Psoas muscle (tissue), 7 donors: ENCODE measurements at regions not wholly inside any gene's neighbourhood (a gene's known extent, or its start where the extent isn't known, plus 50 kb on each side); places are given as distances from the start of the nearest gene placed in this dataset.
"Not testable (repeated sequence)": the region's sequence is repeated elsewhere in the genome, so short reads cannot be mapped to it uniquely, and the experiment has no call there.

Experiments
- ATAC-seq, 4 donors: fragments of 200-7000 bp; cut with Tn5 transposase; one replicate each; pipeline ENCODE4 v1.9.1; 2020; ENCODE audit warnings: moderate library complexity in 3 of 4, mild to moderate bottlenecking in 2 of 4
- DNase-seq, 2 donors: peaks; one replicate each; pipeline ENCODE4 v3.0.0-alpha.2; 2020
- H3K27ac ChIP-seq: fragments of 200-600 bp; one replicate; pipeline ENCODE4 v1.8.0; 2022
- H3K27me3 ChIP-seq, 3 donors: fragments of 200-600 bp in 1 of 3; one replicate each; pipeline versions ENCODE4 v1.6.1 to v1.8.0; 2013 to 2022; ENCODE audit warnings: low read length in 2 of 3, mild to moderate bottlenecking in 2 of 3, moderate library complexity in 1 of 3; ENCODE audit not compliant: insufficient read depth in 3 of 3
- H3K36me3 ChIP-seq, 2 donors: fragments of 200-600 bp in 1 of 2; one replicate each; pipeline versions ENCODE4 v1.6.1 to v1.8.0; 2013 to 2022; ENCODE audit warnings: low read depth in 1 of 2, mild to moderate bottlenecking in 1 of 2, moderate library complexity in 1 of 2; ENCODE audit not compliant: insufficient read depth in 1 of 2
- H3K4me1 ChIP-seq: fragments of 200-600 bp; one replicate; pipeline ENCODE4 v1.8.0; 2022
- H3K4me3 ChIP-seq: fragments of 200-600 bp; one replicate; pipeline ENCODE4 v1.8.0; 2022; ENCODE audit warnings: mild to moderate bottlenecking
- H3K9me3 ChIP-seq: fragments of 200-600 bp; one replicate; pipeline ENCODE4 v1.8.0; 2022
- CTCF ChIP-seq: fragments of 200-600 bp; IDR thresholded peaks from one replicate; pipeline ENCODE4 v1.8.0; 2022; ENCODE audit warnings: antibody characterized with exemption
- WGBS, 3 donors: extraction: QIAGEN DNeasy Blood & Tissue Kit; methylation state at CpG; one replicate each; pipeline versions ENCODE4 v1.1.6 to v1.1.7; 2013; 5-methylcytosine and 5-hydroxymethylcytosine counted together
- intact Hi-C, 2 donors: fragments of 100-400 bp; cut with DNase I; formaldehyde crosslinking; loops; one replicate each; pipeline versions ENCODE4 v1.11.0 to v1.14.2; 2022
- donor health status: healthy with polysubstance abuse.
- donor health status: DM: no; HTN: no; CAD: no; lungs with moderate emphysema.
- donor health status: Bipolar disorder and iron deficiency.
- donor health status: healthy.
- donor health status: DM: yes; HTN: yes; CAD: no.
- donor health status: DM: no; HTN: no; CAD: no.
- donor health status: DM: yes; HTN: yes; CAD: no.

DNA sequence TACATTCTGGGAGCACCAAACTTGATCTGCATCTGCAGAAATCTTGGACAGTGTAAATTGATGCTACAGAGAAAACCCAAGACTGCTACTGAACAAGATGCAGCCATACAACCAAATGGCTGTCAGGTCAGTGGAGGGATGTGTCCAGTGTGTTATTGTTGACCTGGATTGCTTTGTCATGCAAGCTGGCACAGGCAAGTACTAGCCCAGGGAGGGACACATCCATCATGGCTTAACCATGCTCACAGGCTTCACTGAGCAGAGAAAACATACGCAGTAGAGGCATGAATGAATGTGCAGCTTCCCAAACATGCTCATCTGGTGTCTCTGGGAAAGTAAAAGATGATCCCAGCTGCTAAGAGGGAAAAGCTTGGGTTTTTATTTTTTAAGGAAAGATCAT, 93.6 kb downstream of the MTNR1B start:
- DNase-seq, result no peak
- TF ChIP-seq CTCF, result no peak
- Histone ChIP-seq H3K9me3 (no peaks in the 10 kb centered on the region), H3K27me3 (peaks cover 0 to 5% (median 0%) of the 10 kb centered on the region in 3 donors), H3K4me1 (no peaks in the 10 kb centered on the region), H3K27ac (no peak overlapping the region), H3K36me3 (no peaks in the 10 kb centered on the region), H3K4me3 (no peak overlapping the region)
- intact Hi-C loops, result no loop called here
- WGBS, 3 donors, result 81 to 84% (median 82%) methylated on average over 1 of the region's 1 CpG
- no peak for ATAC-seq

- H3K27me3 ChIP-seq, H3K27ac ChIP-seq, H3K4me1 ChIP-seq, H3K9me3 ChIP-seq, H3K4me3 ChIP-seq, DNase-seq, H3K36me3 ChIP-seq, intact Hi-C loops, ATAC-seq: not testable (repeated sequence)
- WGBS, 3 donors, result 66 to 82% (median 77%) methylated on average over 2 of the region's 2 CpGs
Observed at GRCh38 chr11:93065074-93065674, 95.7 kb downstream of the MTNR1B start.

- intact Hi-C loops, result no loop called here
- Histone ChIP-seq H3K4me3 (no peak overlapping the region), H3K27ac (no peak overlapping the region), H3K27me3 (no peaks in the 10 kb centered on the region), H3K9me3 (no peaks in the 10 kb centered on the region), H3K4me1 (no peaks in the 10 kb centered on the region), H3K36me3 (no peaks in the 10 kb centered on the region)
- ATAC-seq (no peak), DNase-seq (no peak)
- TF ChIP-seq CTCF, result no peak
Observed at GRCh38 chr11:93067881-93068390, 98.5 kb downstream of the MTNR1B start.

- Histone ChIP-seq H3K27me3 (no peaks in the 10 kb centered on the region), H3K4me3 (no peak overlapping the region), H3K9me3 (no peaks in the 10 kb centered on the region), H3K27ac (no peak overlapping the region), H3K36me3 (no peaks in the 10 kb centered on the region), H3K4me1 (no peaks in the 10 kb centered on the region)
- ATAC-seq (no peak), DNase-seq (no peak)
- TF ChIP-seq CTCF, result no peak
- WGBS, 3 donors, result 68 to 92% (median 80%) methylated on average over 1 of the region's 1 CpG
- intact Hi-C loops, result no loop called here
Observed at GRCh38 chr11:93072229-93072914, 102.9 kb downstream of the MTNR1B start.

DNA sequence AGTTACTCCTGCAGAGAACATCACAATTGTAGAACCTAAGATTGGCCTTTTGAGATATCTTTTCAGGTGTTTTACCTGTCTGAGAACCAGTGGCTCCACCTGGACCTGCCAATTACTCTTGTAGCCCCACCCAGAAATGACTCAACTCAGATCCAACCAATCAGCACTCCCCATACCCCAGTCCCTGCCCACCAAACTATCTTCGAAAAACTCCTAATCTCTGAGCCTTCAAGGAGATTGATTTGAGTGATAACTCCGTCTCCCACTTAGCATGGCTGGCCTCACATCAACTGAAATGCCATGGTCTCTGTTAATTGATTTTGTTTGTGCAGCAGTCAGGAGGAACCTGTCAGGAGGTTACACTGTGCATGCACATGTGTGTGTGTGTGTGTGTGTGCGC, 103.6 kb downstream of the MTNR1B start:
- H3K4me3 ChIP-seq, result no peak overlapping the region
- 74 to 87% (median 84%) methylated on average over 3 of the region's 3 CpGs for WGBS, 3 donors
- TF ChIP-seq CTCF, result no peak
- ATAC-seq (no peak), DNase-seq (no peak)
- H3K4me1 ChIP-seq, result no peaks in the 10 kb centered on the region
- H3K36me3 ChIP-seq, result no peaks in the 10 kb centered on the region
- intact Hi-C loops, result no loop called here
- H3K27me3 ChIP-seq, result no peaks in the 10 kb centered on the region
- H3K9me3 ChIP-seq, result no peaks in the 10 kb centered on the region
- H3K27ac ChIP-seq, result no peak overlapping the region
